ENCODE measurements at regions not wholly inside any gene's neighbourhood (a gene's known extent, or its start where the extent isn't known, plus 50 kb on each side); places are given as distances from the start of the nearest gene placed in this dataset.

DNA sequence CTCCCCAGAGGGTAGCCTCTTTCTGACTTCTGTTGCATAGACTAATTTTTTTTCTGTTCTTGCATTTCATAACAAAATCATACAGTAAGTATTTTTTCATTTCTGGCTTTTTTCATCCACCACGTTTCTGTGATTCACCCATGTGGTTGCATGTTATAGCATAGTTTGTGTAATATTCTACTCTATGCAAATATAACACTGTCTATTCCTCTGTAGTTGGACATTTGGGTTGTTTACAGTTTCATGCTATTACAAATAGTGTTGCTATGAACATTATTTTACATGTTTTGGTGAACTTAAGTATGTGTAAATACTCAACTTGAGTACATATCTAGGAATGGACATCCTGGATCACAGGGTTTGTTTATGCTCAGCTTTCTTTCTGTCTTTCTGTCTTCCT is 187.2 kb upstream of the KCNG1 start:
- no peak overlapping the region for H3K4me3 ChIP-seq (replicated peaks in 1 of 3; ENCODE audit: insufficient read depth in 1 of 3, low read depth in 1 of 3, low read length in 3 of 3)
- no peak overlapping the region for H3K9ac ChIP-seq (replicated peaks; ENCODE audit: extremely low read depth, insufficient read depth, low read length)
- no peaks in the 10 kb centered on the region for H3K9me3 ChIP-seq (replicated peaks; ENCODE audit: control insufficient read depth, insufficient read depth, low read length)
- no peaks in the 10 kb centered on the region for H3K4me1 ChIP-seq (ENCODE audit: control insufficient read depth, extremely low read depth, insufficient read depth, low read length)
- H3K79me2 ChIP-seq (ENCODE audit: control insufficient read depth, insufficient read depth, low read length) = no peaks in the 10 kb centered on the region
- H3K9me1 ChIP-seq (replicated peaks; ENCODE audit: control insufficient read depth, extremely low read depth, insufficient read depth, low read length) = no peaks in the 10 kb centered on the region
- no peaks in the 10 kb centered on the region for H4K20me1 ChIP-seq (replicated peaks; ENCODE audit: control insufficient read depth, extremely low read depth, insufficient read depth, low read length)
- intact Hi-C loops (cut with micrococcal nuclease) = no loop called here
- FAIRE-seq = no peak
- no peak for TF ChIP-seq MYC (IDR thresholded peaks at IDR 0.05; ENCODE audit: low read depth, low read length)
- TF ChIP-seq, protein P1, sequence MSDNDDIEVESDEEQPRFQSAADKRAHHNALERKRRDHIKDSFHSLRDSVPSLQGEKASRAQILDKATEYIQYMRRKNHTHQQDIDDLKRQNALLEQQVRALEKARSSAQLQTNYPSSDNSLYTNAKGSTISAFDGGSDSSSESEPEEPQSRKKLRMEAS (IDR thresholded peaks at IDR 0.05; ENCODE audit: insufficient read depth, insufficient read length) = no peak
- TF ChIP-seq FOS (IDR thresholded peaks at IDR 0.05; ENCODE audit: borderline replicate concordance, insufficient read depth, low read length) = no peak
- TF ChIP-seq EZH2 (IDR thresholded peaks at IDR 0.05; ENCODE audit: borderline replicate concordance, low read depth, low read length, severe bottlenecking) = no peak
- TF ChIP-seq POLR2A (IDR thresholded peaks at IDR 0.05; ENCODE audit: low read depth, low read length) = no peak
- no peak for TF ChIP-seq JUN (IDR thresholded peaks at IDR 0.05; ENCODE audit: borderline replicate concordance, insufficient read depth, insufficient read length, low read depth)
- TF ChIP-seq GATA2 (IDR thresholded peaks at IDR 0.05; ENCODE audit: insufficient read depth, insufficient read length, low read depth, low read length) = no peak
- TF ChIP-seq, protein P2, sequence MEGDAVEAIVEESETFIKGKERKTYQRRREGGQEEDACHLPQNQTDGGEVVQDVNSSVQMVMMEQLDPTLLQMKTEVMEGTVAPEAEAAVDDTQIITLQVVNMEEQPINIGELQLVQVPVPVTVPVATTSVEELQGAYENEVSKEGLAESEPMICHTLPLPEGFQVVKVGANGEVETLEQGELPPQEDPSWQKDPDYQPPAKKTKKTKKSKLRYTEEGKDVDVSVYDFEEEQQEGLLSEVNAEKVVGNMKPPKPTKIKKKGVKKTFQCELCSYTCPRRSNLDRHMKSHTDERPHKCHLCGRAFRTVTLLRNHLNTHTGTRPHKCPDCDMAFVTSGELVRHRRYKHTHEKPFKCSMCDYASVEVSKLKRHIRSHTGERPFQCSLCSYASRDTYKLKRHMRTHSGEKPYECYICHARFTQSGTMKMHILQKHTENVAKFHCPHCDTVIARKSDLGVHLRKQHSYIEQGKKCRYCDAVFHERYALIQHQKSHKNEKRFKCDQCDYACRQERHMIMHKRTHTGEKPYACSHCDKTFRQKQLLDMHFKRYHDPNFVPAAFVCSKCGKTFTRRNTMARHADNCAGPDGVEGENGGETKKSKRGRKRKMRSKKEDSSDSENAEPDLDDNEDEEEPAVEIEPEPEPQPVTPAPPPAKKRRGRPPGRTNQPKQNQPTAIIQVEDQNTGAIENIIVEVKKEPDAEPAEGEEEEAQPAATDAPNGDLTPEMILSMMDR (IDR thresholded peaks at IDR 0.05; ENCODE audit: extremely low read depth in 1 of 2, insufficient read depth in 1 of 2, low read depth in 1 of 2, low read length in 2 of 2) = no peak
- no peak for TF ChIP-seq POLR2AphosphoS5 (IDR thresholded peaks at IDR 0.05; ENCODE audit: insufficient read depth, low read depth, low read length)
- DNase-seq (ENCODE audit: low read depth, low spot score) = no peak
- H3K4me2 ChIP-seq (ENCODE audit: insufficient read depth, low read length) = no peak overlapping the region
- no peak overlapping the region for H2AFZ ChIP-seq (ENCODE audit: low read depth, low read length)
- H3K36me3 ChIP-seq (ENCODE audit: control insufficient read depth in 2 of 2, extremely low read depth in 1 of 2, insufficient read depth in 2 of 2, low read length in 2 of 2) = no peaks in the 10 kb centered on the region
- H3K27me3 ChIP-seq (ENCODE audit: control insufficient read depth in 2 of 2, insufficient read depth in 2 of 2, low read length in 2 of 2) = peaks cover 21 to 27% of the 10 kb centered on the region in 2 experiments
- H3K27ac ChIP-seq (ENCODE audit: insufficient read depth, low read depth, low read length) = no peak overlapping the region
- no TSS peak for BruUV-seq (replicated peaks)
- ChIA-PET CTCF (interaction anchor here (0.8 to 1.8 kb wide), 3 partner anchors 12 to 222 kb away, joined by 3 to 8 read pairs (median 4); no protein-coding TSS in a partner anchor), POLR2A (no interaction called here)
- dilution Hi-C loops (cut with MboI; ENCODE audit: extremely low pct_ligation_motif_present, low sequenced_read_pairs) = no loop called here
